ENCODE measurements at regions not wholly inside any gene's neighbourhood (a gene's known extent, or its start where the extent isn't known, plus 50 kb on each side); places are given as distances from the start of the nearest gene placed in this dataset.

GRCh38 chr3:28835249-28835648 is 445.6 kb upstream of the RBMS3 start:
- DNase-seq = no peak

- DNase-seq = no peak
These were observed 445.1 kb upstream of the RBMS3 start for GRCh38 chr3:28835751-28836150.

- no peak for DNase-seq
These were observed 444.7 kb upstream of the RBMS3 start for GRCh38 chr3:28836199-28836598.

GRCh38 chr3:28840976-28841376 is 439.9 kb upstream of the RBMS3 start:
- DNase-seq = peak; percentile 92

- DNase-seq = no peak
These were observed 439.4 kb upstream of the RBMS3 start for GRCh38 chr3:28841441-28841840.

GRCh38 chr3:28844298-28845005 is 436.4 kb upstream of the RBMS3 start:
- no peak for DNase-seq

GRCh38 chr3:28845006-28845324 is 435.9 kb upstream of the RBMS3 start:
- no peak for DNase-seq

- no peak for DNase-seq
These were observed 433.8 kb upstream of the RBMS3 start for GRCh38 chr3:28846971-28847478.

GRCh38 chr3:28847736-28848135 is 433.1 kb upstream of the RBMS3 start:
- DNase-seq = no peak

- no peak for DNase-seq
These were observed 430.7 kb upstream of the RBMS3 start for GRCh38 chr3:28850186-28850585.

GRCh38 chr3:28853830-28854229 is 427.0 kb upstream of the RBMS3 start:
- DNase-seq = no peak

GRCh38 chr3:28856796-28857195 is 424.1 kb upstream of the RBMS3 start:
- no peak for DNase-seq

- no peak for DNase-seq
These were observed 421.0 kb upstream of the RBMS3 start for GRCh38 chr3:28859897-28860296.

- DNase-seq = no peak
These were observed 420.6 kb upstream of the RBMS3 start for GRCh38 chr3:28860307-28860706.

GRCh38 chr3:28863186-28863585 is 417.7 kb upstream of the RBMS3 start:
- DNase-seq = no peak

GRCh38 chr3:28867836-28868235 is 413.0 kb upstream of the RBMS3 start:
- DNase-seq = no peak

- DNase-seq = no peak
These were observed 412.0 kb upstream of the RBMS3 start for GRCh38 chr3:28868897-28869296.

GRCh38 chr3:28877912-28878311 is 403.0 kb upstream of the RBMS3 start:
- DNase-seq = no peak

- no peak for DNase-seq
These were observed 390.5 kb upstream of the RBMS3 start for GRCh38 chr3:28890373-28890772.

- no peak for DNase-seq
These were observed 389.4 kb upstream of the RBMS3 start for GRCh38 chr3:28891485-28891884.

GRCh38 chr3:28900301-28900700 is 380.6 kb upstream of the RBMS3 start:
- DNase-seq = no peak

- no peak for DNase-seq
These were observed 379.9 kb upstream of the RBMS3 start for GRCh38 chr3:28901018-28901417.

GRCh38 chr3:28903171-28903601 is 377.7 kb upstream of the RBMS3 start:
- no peak for DNase-seq

GRCh38 chr3:28905798-28906197 is 375.1 kb upstream of the RBMS3 start:
- DNase-seq = no peak

- DNase-seq = no peak
These were observed 374.1 kb upstream of the RBMS3 start for GRCh38 chr3:28906561-28907310.

All from activated CD4-positive, alpha-beta T cell treated with anti-CD3 and anti-CD28 coated beads, Interleukin-2, Interleukin-6, amounts not matched to agents 100 ng/mL and 50 ng/mL, durations not matched to agents 16 hours and 8 hours (primary cell).